ENCODE measurements at regions not wholly inside any gene's neighbourhood (a gene's known extent, or its start where the extent isn't known, plus 50 kb on each side); places are given as distances from the start of the nearest gene placed in this dataset.

- TF ChIP-seq RAD21 (IDR thresholded peaks at IDR 0.05; ENCODE audit: low read depth) = no peak
- no peak for TF ChIP-seq ZNF274 (IDR thresholded peaks at IDR 0.05; ENCODE audit: low read depth, low read length)
Measured at GRCh38 chr1:90561103-90561783, 155.9 kb downstream of the BARHL2 start (continued).

GRCh38 chr1:90558754-90559378, 158.2 kb downstream of the BARHL2 start:
- TF ChIP-seq SIN3A (IDR thresholded peaks at IDR 0.05; ENCODE audit: low read depth) (no peak), YY1 (IDR thresholded peaks at IDR 0.05; ENCODE audit: extremely low read depth, insufficient replicate concordance, low read depth, low read length) (no peak), RAD21 (IDR thresholded peaks at IDR 0.05; ENCODE audit: low read depth) (no peak), ZNF274 (IDR thresholded peaks at IDR 0.05; ENCODE audit: low read depth, low read length) (no peak), ATF3 (IDR thresholded peaks at IDR 0.05) (no peak), POLR2A (IDR thresholded peaks at IDR 0.05; ENCODE audit: borderline replicate concordance, extremely low read depth, insufficient read depth, insufficient read length) (no peak), TCF7L2 (IDR thresholded peaks at IDR 0.05; ENCODE audit: borderline replicate concordance, extremely low read depth, insufficient read depth, insufficient read length) (no peak), JUND (IDR thresholded peaks at IDR 0.05) (no peak), ELF1 (IDR thresholded peaks at IDR 0.05; ENCODE audit: borderline replicate concordance, low read depth) (no peak)
- TF ChIP-seq, protein P1, sequence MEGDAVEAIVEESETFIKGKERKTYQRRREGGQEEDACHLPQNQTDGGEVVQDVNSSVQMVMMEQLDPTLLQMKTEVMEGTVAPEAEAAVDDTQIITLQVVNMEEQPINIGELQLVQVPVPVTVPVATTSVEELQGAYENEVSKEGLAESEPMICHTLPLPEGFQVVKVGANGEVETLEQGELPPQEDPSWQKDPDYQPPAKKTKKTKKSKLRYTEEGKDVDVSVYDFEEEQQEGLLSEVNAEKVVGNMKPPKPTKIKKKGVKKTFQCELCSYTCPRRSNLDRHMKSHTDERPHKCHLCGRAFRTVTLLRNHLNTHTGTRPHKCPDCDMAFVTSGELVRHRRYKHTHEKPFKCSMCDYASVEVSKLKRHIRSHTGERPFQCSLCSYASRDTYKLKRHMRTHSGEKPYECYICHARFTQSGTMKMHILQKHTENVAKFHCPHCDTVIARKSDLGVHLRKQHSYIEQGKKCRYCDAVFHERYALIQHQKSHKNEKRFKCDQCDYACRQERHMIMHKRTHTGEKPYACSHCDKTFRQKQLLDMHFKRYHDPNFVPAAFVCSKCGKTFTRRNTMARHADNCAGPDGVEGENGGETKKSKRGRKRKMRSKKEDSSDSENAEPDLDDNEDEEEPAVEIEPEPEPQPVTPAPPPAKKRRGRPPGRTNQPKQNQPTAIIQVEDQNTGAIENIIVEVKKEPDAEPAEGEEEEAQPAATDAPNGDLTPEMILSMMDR (IDR thresholded peaks at IDR 0.05 in 2 of 3, conservative IDR thresholded peaks at IDR 0.05 in 1 of 3; ENCODE audit: borderline replicate concordance in 1 of 3, insufficient read depth in 1 of 3, low read depth in 2 of 3, low read length in 2 of 3) = no peak
- TF ChIP-seq, protein P2, sequence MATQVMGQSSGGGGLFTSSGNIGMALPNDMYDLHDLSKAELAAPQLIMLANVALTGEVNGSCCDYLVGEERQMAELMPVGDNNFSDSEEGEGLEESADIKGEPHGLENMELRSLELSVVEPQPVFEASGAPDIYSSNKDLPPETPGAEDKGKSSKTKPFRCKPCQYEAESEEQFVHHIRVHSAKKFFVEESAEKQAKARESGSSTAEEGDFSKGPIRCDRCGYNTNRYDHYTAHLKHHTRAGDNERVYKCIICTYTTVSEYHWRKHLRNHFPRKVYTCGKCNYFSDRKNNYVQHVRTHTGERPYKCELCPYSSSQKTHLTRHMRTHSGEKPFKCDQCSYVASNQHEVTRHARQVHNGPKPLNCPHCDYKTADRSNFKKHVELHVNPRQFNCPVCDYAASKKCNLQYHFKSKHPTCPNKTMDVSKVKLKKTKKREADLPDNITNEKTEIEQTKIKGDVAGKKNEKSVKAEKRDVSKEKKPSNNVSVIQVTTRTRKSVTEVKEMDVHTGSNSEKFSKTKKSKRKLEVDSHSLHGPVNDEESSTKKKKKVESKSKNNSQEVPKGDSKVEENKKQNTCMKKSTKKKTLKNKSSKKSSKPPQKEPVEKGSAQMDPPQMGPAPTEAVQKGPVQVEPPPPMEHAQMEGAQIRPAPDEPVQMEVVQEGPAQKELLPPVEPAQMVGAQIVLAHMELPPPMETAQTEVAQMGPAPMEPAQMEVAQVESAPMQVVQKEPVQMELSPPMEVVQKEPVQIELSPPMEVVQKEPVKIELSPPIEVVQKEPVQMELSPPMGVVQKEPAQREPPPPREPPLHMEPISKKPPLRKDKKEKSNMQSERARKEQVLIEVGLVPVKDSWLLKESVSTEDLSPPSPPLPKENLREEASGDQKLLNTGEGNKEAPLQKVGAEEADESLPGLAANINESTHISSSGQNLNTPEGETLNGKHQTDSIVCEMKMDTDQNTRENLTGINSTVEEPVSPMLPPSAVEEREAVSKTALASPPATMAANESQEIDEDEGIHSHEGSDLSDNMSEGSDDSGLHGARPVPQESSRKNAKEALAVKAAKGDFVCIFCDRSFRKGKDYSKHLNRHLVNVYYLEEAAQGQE (IDR thresholded peaks at IDR 0.05; ENCODE audit: low read depth) = no peak

More at GRCh38 chr1:90558754-90559378, 158.2 kb downstream of the BARHL2 start:
- intact Hi-C loops (cut with micrococcal nuclease) = no loop called here
- no peaks in the 10 kb centered on the region for H3K9me3 ChIP-seq (ENCODE audit: control insufficient read depth in 1 of 2, insufficient read depth in 1 of 2, low read depth in 1 of 2, low read length in 2 of 2)
- H3K9ac ChIP-seq (ENCODE audit: low read length) = no peak overlapping the region
- peaks cover 28% of the 10 kb centered on the region for H3K27me3 ChIP-seq (ENCODE audit: insufficient read depth, low read length)
- CTCF ChIA-PET = no interaction called here
- H3K36me3 ChIP-seq (ENCODE audit: control insufficient read depth in 1 of 2, insufficient read depth in 2 of 2, low read length in 2 of 2) = no peaks in the 10 kb centered on the region
- POLR2A ChIA-PET = no interaction called here
- H3K4me2 ChIP-seq (ENCODE audit: low read length) = no peak overlapping the region
- H3K9me2 ChIP-seq (ENCODE audit: insufficient read depth) = no peaks in the 10 kb centered on the region
- H3K4me3 ChIP-seq (replicated peaks in 1 of 2; ENCODE audit: low read depth in 1 of 2, low read length in 2 of 2) = no peak overlapping the region
- H3K4me1 ChIP-seq (ENCODE audit: control insufficient read depth in 1 of 2, insufficient read depth in 2 of 2, low read length in 2 of 2) = no peaks in the 10 kb centered on the region
- no peaks in the 10 kb centered on the region for H4K20me1 ChIP-seq (ENCODE audit: insufficient read depth)
- DNase-seq (ENCODE audit: low read depth, low spot score) (no peak), ATAC-seq (no peak)
- no peaks in the 10 kb centered on the region for H3K79me2 ChIP-seq (ENCODE audit: insufficient read depth, low read length)
- no TSS peak for BruUV-seq (replicated peaks)
- H2AFZ ChIP-seq (ENCODE audit: low read depth, low read length, poor library complexity, severe bottlenecking) = no peak overlapping the region
- H3K27ac ChIP-seq (ENCODE audit: low read depth, low read length) = no peak overlapping the region
- RAD21 ChIA-PET (ENCODE audit: low non-redundant PET in 1 of 2, low total read pairs in 2 of 2, uncharacterized antibody in 2 of 2, unreplicated experiment in 2 of 2) = no interaction called here
